ENCODE measurements at regions not wholly inside any gene's neighbourhood (a gene's known extent, or its start where the extent isn't known, plus 50 kb on each side); places are given as distances from the start of the nearest gene placed in this dataset.

DNA sequence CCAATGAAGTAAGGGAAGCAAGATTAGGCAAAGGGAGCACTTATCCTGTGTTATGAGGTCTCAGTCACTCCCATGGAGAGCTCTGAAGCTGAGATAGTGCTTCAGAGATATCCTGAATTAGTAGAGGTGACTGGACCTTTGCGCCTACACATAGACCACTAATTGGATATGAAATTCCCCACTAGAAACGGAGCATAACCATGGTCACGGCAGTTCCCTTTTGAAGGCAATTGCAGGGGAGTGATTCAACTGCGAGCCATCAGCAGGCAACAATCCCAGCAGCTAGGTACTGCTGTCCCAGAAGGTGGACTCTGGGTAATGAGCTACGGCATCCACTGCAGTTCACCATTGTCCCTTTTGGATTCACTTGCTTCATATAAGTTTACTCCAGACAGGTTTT lies 267.7 kb upstream of the RASA1 start:
- TF ChIP-seq TAF1 (IDR thresholded peaks at IDR 0.05; ENCODE audit: low read depth), result no peak
- TF ChIP-seq FOXM1 (IDR thresholded peaks at IDR 0.05; ENCODE audit: borderline replicate concordance, low read depth), result no peak
- TF ChIP-seq, protein P1, sequence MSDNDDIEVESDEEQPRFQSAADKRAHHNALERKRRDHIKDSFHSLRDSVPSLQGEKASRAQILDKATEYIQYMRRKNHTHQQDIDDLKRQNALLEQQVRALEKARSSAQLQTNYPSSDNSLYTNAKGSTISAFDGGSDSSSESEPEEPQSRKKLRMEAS (IDR thresholded peaks at IDR 0.05), result no peak
- no peak for TF ChIP-seq CREB1 (IDR thresholded peaks at IDR 0.05; ENCODE audit: low read depth)
- no peak for TF ChIP-seq YY1 (IDR thresholded peaks at IDR 0.05; ENCODE audit: low read depth)
- TF ChIP-seq EP300 (IDR thresholded peaks at IDR 0.05; ENCODE audit: borderline replicate concordance), result no peak
- no peak for TF ChIP-seq TEAD4 (IDR thresholded peaks at IDR 0.05)
- no peak for TF ChIP-seq RAD21 (IDR thresholded peaks at IDR 0.05; ENCODE audit: low read depth)
- no peak for TF ChIP-seq TCF12 (IDR thresholded peaks at IDR 0.05; ENCODE audit: low read depth)
- no peak for TF ChIP-seq ZBTB7A (IDR thresholded peaks at IDR 0.05; ENCODE audit: low read depth)
- TF ChIP-seq NFIC (IDR thresholded peaks at IDR 0.05), result no peak
- TF ChIP-seq, protein P2, sequence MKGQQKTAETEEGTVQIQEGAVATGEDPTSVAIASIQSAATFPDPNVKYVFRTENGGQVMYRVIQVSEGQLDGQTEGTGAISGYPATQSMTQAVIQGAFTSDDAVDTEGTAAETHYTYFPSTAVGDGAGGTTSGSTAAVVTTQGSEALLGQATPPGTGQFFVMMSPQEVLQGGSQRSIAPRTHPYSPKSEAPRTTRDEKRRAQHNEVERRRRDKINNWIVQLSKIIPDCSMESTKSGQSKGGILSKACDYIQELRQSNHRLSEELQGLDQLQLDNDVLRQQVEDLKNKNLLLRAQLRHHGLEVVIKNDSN (IDR thresholded peaks at IDR 0.05), result no peak
- no peak for TF ChIP-seq EGR1 (IDR thresholded peaks at IDR 0.05)
